ENCODE measurements at regions not wholly inside any gene's neighbourhood (a gene's known extent, or its start where the extent isn't known, plus 50 kb on each side); places are given as distances from the start of the nearest gene placed in this dataset.
"Not testable (repeated sequence)": the region's sequence is repeated elsewhere in the genome, so short reads cannot be mapped to it uniquely, and the experiment has no call there.

DNA sequence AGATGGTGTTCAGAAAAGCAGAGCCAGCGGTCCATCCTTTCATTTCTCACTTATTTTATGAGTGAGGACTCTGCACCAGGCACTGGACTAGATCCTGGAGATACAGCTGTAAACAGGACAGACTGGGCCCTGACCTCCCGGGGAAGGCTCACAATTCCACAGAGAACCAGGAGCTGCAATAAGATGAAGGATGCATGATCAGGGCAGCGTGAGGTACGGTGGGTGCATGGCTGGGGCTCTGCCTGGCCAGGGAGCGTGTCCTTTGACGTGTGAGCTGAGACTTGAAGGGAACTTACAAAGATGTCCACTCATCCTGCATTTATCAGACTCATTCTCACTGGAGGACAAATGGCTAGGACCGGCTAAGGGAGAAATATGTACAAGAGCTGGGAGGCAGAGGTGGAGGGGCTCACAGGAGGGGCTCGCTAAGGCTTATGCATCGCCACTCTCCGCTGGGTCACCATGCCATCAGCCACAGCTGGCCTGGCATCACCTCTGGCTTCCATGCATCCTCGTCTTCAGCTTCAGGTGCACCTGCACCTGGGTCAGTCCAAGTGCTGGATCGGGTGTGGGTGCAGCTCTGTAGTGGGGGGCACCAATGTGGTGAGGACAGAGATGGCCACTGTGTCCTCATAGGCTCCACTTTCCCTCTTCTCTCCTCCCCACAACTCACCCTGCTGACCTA is 213.9 kb downstream of the TOMM20 start:
- no peak for DNase-seq

DNA sequence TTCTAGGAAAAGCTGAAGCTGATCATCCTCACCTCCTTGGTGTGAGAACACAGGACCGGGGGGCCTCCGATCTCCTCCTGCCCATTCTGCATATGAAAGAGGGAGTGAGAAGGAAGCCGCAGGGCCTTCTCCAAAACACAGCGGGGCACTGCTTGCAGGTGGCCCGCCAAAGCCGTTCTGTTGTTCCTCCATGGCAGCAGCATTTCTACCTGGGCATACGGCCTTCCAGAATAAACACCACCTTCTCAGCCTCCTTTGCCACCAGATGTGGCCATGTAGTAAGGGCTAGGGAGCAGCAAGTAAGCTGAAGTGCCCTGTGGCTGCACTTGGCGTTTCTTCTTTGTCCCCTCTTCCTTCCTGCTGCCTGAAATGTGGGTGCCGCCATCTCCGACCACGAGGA is 214.9 kb downstream of the TOMM20 start:
- DNase-seq = no peak

DNA sequence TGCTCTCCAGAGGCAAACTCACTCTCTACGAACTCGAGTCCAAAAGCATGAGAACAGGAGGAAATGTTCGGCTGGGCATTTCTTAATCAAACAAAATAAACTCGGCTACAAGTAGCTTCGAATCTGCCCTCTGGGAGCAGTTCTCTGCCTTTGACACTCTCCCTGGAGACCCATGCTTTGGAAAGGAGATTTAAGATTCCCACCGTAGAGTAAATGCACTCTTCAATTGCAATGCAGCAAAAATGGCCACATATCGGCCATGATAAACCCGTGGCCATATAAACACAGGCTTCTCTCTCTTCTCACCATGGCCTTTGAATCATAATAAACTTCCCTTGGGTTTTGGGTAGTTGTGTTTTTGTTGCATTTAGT is 215.4 kb downstream of the TOMM20 start:
- no peak for DNase-seq

DNA sequence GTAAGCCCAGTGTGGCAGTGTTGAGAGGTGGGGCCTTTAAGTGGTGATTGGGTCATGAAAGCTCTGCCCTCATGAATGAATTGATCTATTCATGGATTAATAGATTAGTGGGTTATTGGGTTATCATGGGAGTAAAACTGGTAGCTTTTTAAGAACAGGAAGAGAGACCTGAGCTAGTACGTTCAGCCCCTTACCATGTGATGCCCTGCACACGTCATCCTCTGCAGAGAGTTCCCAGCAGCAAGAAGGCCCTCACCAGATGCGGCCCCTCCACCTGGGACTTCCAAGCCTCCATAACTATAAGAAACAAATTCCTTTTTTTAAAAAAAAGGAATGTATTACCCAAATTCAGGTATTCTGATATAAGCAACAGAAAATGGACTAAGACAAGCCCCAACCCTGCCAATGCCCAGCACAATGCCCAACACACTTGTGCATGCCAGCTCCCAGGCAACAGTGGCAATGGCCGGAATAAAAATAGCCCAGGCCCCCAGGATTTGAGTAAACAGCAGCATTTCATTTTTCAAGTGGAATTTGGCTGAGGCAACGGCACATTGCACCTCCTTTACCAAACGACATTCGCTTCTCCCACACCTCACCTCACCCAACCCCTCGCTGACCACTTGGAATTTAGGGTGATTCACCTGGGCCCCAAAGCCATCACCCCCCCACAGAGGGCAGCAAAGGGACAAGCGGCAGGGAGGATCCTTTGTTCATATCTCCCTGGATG is 215.9 kb downstream of the TOMM20 start:
- no peak for DNase-seq

DNA sequence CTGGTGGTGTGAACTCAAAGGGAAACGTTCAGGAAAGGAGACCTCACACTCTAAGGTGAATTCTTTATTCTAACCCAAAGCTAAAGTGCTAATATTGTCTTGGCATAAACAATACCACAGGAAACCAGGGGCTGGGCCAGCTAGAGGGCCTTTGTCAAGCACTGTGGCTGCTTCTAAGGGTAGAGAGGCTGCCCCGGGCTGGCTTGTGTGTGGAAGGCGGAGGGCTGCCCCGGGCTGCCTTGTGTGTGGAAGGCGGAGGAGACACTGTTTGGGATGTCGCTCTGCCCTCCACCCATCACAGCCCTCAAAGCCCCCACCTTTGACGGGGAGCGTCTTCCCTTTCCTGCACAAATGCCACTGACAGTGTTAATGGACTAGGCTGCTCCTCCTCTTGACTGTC is 216.8 kb downstream of the TOMM20 start:
- no peak for DNase-seq

DNA sequence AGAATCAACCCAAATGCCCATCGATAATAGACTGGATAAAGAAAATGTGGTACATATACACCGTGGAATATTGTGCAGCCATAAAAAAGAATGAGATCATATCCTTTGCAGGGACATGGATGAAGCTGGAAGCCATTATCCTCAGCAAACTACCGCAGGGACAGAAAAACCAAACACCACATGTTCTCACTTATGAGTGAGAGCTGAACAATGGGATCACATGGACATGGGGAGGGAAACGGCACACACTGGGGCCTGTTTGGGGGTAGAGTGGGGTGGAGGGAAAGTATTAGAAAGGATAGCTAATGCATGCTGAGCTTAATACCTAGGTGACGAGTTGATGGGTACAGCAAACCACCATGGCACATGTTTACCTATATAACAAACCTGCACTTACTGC is 217.5 kb downstream of the TOMM20 start:
- DNase-seq = not testable (repeated sequence)

DNA sequence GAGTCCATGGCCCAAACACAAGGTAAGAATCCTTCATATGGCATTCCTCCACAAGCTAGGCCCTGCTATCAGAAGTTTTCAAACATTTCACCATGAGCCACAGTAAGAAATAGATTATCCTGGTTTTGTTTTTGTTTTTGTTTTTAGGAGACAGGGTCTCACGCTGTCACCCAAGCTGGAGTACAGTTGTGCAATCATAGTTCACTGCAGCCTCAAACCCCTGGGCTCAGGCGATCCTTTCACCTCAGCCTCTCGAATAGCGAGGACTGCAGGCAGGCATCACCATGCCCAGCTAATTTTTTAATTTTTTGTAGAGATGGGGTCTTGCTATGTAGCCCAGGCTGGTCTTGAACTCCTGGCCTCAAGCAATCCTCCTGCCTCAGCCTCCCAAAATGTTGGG is 218.8 kb downstream of the TOMM20 start:
- DNase-seq = no peak

DNA sequence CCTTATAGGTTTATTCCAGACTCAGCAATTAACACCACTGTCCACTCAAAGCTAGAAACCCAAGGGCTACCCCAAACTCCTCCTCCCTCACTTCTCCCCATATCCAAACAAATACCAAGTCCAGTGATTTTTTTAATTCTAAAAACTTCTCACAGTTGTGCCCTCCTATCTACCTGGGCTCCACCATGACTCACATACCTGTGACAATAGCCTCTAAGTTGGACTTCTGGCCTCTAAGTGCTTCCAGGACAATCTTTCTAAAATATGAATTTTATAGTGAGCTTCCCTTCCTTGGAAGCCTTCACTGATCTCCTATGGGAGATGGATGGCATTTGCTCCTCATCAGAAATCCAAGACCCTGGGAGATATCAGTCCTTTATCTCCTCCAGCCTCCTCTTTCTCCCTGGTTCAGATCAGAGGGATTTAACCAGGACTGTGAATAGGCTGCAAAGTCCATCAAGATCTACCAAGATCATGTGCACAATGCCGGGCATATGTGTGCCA is 219.3 kb downstream of the TOMM20 start:
- no peak for DNase-seq

DNA sequence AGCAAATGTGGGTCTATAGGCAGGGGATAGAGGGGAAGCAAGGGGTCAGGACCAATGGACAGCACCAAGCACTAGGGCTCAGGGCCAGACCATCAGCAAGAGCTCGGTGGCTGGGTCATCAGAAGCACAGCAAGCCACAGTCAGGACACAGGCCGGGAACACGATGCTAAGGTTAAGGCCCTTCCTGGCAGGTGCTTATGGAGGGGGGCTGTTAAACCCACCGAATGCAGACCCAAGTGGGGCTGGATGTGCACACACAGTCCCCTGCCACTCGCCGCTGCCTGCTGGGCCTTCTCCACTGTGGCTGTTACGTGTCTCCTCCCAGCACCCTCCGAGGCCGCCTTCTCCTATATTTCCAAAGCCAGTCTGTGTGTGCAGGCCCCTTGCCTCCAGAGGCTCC is 220.1 kb downstream of the TOMM20 start:
- no peak for DNase-seq

DNA sequence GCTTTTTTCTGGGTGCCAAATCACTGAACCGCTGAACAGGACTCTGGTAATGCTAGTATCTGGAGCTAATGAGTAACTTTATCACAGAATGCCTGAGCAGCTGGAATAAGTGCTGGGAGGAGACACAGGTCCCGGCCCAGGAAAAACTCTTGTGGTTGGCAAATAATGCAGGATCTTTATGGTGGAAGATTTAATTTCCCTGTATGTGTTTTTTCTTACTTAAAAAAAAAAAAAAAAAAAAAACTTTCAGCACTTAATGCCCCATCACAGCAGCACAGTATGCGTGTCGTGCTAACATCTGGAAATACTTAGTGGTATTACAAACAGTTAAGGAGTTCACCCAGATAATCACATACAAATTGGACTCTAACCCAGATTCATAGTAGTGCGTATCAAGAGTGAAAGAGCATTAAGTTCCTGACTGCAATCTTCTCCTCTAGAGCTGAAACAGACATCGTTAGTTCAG is 220.7 kb downstream of the TOMM20 start:
- no peak for DNase-seq

DNA sequence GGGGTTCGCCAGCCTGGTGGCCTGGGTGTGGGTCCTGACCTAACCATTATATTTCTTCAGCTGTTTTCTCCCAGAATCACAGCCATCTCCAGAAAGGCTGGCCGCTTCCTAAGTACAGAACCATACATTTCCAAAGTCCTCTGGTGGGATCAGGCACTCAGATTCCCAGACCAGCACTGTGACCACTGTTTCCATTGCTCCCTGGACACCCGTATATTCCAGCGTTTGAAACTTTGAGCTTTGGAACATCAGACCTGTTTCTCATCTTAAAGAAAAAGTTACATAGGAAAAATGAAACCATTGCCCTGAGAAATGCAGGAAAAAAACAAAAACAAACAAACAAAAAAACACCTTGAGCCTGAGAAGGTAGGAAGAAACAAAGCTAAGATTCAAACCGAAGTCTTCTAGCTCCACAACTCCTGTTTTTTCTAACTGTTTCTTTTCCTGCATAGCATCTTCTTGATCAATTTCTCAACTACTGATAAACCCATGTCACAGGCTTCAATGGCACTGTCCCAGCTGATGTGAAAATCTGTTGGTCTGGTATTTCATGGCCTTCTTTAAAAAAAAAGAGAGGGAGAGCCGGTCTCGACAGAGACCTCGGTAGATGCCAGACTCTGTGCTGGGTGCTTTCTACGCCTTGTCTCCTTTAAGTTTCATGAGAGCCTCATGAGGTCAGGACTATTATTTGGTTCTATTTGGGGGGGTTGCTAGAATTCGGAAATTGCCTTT is 221.3 kb downstream of the TOMM20 start:
- DNase-seq = no peak

DNA sequence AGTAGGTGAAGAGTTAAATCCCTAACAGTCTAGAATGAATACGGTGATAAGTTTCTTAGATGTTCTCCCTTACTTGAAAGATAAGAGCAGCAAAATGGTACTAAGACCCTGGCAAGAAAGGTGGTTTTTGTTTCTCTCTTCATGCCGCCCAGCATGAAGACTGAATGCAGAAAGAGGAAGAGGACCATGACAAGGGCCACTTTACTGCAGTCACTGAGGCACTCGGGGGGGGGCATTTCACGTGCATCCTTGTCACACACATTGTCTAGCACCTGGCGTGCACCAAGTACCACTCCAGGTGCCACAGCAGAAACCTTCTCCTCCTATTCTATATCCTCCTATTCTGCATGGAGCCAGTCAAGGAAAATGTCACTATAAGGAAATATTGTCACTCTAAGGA is 222.0 kb downstream of the TOMM20 start:
- no peak for DNase-seq

DNA sequence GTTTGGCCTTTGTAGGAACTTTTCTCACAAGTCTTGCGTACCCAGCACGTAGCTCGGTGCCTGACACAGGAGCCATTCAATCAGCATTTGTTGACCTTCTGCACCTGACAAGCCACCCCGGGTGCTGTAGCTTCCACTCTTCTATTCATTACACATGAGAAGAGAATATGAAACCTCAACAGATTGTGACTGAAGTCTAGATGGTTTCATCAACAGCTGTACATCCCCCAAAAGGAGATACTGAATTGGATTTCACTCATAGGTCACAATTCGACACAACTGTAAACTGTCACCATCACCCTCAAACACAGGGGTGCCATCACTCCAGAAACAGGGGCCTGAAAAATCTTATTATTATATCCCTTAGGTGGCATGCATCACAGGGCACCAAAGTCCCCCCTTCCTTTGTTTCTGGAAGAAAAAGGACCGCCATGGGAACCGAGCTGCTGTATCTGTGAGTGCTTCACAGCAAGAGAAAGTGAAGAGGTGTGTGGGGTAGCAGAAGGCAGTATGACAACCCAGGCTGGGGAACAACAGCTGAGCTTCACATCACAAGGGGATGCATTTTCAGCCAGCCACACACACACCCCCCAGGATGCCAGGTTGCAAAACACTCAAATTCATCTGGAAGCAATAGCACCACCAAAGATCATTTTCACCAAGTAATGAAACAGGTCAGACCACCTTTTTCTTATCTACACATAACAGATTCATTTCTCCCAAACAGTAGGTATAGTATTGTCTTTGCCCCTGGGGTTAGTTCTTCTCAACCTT is 225.7 kb downstream of the TOMM20 start:
- DNase-seq = no peak

DNA sequence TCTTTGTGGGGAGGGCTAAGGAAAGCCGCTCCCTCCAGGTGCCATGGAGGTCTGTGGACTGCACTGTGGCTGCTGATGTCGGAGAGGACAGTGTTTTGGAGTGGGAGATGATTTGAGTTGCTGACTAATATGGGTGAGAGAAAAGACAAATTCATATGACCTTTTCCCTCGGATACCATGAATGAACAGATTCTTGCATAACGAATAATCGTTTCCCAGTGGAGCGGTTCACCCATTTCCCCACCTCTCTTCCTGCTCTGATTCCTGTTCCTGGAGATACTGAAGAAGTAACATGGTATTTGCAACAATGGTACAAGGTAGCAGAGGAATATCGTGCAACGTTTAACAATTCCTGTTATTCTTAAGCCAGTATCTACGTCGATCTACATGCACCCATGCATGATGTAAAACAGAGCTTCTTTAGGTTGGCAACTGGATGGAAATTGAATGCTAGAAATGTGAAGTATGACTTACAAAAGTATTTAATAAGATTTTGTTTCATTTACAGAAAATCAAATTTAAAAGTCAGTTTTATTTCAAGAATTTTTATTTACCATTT is 227.1 kb downstream of the TOMM20 start:
- DNase-seq = no peak

DNA sequence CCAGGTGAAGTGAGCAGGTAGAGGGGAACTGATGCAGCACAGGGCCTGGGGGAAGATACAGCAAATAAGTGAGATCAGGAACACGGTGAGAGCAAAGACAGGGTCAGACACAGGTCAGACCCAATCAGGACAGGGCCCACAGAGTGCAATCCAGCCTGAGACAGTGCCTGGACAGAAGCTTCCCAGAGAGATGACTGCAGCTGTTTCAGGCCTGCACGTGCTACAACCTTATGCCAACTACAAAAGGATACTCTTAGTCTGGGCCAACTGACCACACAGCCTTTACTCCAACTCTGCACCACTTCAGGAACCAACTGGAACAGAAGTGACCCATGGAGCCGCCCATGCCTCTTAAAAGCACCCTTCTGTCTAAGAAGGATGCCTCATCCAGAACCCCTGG is 228.0 kb downstream of the TOMM20 start:
- no peak for DNase-seq

DNA sequence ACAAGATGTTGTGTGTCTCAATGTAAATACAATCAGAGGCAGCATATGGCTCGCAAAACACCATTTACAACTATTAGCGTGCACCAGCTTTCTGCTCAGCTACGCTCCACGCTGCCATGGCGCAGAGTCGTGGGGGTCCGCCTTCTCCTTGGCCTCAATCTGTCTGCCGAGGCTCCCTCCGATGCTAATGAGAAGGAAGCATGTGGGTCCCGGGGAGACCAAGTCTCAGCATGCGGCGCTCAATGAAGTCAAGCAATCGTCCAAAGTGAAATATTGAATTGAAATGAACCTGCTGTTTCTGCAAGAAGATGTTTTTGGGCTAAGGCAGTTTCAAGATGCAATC is 228.9 kb downstream of the TOMM20 start:
- DNase-seq = no peak

DNA sequence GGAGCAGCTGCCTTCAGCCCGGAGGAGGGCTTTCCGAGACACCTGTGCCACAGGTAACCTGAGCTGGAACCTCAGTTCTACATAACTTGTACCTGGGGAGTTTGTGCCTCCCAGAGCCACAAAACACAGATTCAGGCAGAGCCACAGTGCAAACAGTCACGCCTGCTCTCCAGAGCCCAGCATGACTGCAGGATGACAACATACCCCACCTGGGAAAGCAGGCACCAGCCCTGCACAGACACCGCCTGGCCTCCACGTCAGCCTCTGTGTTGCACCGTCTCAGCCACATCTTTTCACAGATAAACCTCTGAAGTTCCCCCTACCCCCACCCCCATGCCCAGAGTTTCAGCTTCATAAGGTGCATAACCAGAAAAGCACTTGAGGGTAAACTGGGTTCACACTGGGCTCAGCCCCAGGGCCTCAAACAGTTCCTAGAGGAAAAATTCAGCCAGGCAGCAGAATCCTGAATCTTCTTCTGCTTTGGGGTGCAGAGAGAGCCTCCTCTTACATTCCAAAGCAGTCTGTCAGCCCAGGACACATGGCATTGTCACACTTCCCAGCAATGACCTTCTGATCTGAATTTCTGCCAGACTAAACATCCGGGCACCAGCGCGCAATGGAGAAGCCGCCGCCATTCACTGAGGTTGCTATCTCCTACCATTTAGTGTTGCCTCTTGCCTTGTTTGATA is 229.5 kb downstream of the TOMM20 start:
- DNase-seq = no peak

DNA sequence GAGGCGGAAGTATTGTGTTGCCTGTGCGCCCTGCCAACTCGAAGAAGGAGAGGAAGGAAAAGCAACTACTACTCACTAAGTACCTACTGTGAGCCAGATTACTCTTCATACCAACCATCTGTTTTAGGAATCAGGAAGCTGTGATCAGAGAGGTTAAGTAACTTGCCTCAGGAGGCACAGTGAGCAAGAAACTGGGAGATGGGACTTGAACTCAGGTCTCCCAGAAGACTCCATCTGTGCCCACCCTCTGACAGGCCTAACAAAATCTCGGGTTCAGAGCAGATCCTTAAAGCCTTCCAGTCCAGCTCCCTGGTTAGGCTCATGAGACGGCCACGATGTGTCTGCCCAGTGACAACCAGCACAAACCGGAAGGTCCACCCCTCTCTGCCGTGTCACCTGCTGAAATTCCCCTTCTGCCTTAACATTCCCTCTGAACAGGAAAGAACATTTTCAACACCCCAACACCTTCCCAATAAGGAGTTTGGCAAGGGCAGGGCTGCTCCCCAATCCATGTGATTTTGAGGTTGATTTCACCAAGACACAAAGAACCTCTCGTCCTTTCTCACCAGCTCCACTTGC is 230.1 kb downstream of the TOMM20 start:
- no peak for DNase-seq

DNA sequence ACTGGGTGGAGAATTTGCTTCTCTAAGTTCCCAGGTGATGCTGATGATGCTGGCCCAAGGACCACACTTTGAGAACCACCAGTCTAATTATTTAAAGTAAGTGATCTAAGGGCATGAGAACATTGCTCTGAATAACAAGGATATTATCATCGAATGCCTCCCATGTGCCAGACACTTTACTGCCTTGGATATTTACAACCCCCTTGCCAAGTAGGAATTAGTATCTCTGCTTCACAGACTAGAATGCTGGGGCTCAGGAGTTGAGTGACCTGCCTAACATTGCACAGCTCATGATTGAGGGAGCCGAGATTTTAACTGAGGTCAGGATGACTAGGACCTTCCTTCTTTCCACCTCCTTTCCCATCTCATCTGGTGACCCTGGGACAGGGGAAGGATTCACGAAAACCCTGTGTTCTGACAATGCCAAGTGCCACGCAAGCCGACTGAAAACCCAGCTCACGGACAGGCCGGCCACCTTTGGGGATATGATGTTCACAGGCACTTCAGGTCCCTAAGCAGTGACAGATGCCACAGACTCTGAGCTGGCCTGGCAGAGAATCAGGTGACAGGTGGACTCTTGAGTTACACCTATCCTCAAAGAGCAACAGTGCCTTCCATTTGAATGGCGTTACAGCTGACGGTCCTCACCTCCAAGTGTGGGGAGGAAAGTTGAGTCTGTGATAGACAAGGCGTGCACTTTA is 230.7 kb downstream of the TOMM20 start:
- DNase-seq = no peak

DNA sequence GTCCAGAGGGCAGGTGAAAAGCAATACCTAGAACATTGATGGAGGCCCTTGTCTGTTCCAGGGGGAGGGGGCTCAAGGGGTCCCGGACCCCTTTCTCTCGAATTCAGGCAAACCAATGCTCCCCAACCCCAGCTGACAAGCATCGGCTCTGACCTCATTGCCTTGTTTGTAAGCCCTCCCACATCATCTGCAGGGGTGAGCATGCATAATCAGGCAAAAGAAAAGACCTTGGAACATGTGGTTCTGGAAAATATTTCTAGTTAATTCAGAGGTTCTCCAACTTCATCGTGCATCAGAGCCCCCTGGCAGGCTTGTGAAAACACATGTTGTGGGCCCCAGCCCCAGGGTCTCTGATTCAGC is 231.3 kb downstream of the TOMM20 start:
- no peak for DNase-seq
